ENCODE measurements at regions not wholly inside any gene's neighbourhood (a gene's known extent, or its start where the extent isn't known, plus 50 kb on each side); places are given as distances from the start of the nearest gene placed in this dataset.

GRCh38 chr7:41257660-41258059 lies 445.2 kb downstream of the INHBA start:
- intact Hi-C loops (cut with DNase I): no loop called here
- Histone ChIP-seq H3K4me1 (no peaks in the 10 kb centered on the region), H3K4me3 (no peak overlapping the region), H3K36me3 (no peaks in the 10 kb centered on the region), H3K27ac (no peak overlapping the region), H3K9me3 (no peaks in the 10 kb centered on the region), H3K27me3 (no peaks in the 10 kb centered on the region)
- no peak for TF ChIP-seq CTCF (IDR thresholded peaks at IDR 0.05)
- TF ChIP-seq POLR2A (IDR thresholded peaks at IDR 0.05): no peak
- ATAC-seq (no peak), DNase-seq (no peak)
- 50% methylated on average over 3 of the region's 4 CpGs for WGBS (ENCODE audit: insufficient coverage, low coverage, low lambda C conversion rate, missing lambda C conversion rate)

GRCh38 chr7:41256186-41256945 lies 446.5 kb downstream of the INHBA start:
- Histone ChIP-seq H3K27ac (no peak overlapping the region), H3K36me3 (no peaks in the 10 kb centered on the region), H3K9me3 (no peaks in the 10 kb centered on the region), H3K4me1 (no peaks in the 10 kb centered on the region), H3K4me3 (no peak overlapping the region), H3K27me3 (no peaks in the 10 kb centered on the region)
- TF ChIP-seq CTCF (IDR thresholded peaks at IDR 0.05): no peak
- no peak for TF ChIP-seq POLR2A (IDR thresholded peaks at IDR 0.05)
- WGBS (ENCODE audit: insufficient coverage, low coverage, low lambda C conversion rate, missing lambda C conversion rate): 64% methylated on average over 5 of the region's 5 CpGs
- no peak for ATAC-seq
- no peak for DNase-seq
- intact Hi-C loops (cut with DNase I): no loop called here

- intact Hi-C loops (cut with DNase I): no loop called here
- ATAC-seq (no peak), DNase-seq (no peak)
- Histone ChIP-seq H3K27me3 (no peaks in the 10 kb centered on the region), H3K4me1 (no peaks in the 10 kb centered on the region), H3K4me3 (no peak overlapping the region), H3K27ac (no peak overlapping the region), H3K9me3 (no peaks in the 10 kb centered on the region), H3K36me3 (no peaks in the 10 kb centered on the region)
- WGBS (ENCODE audit: insufficient coverage, low coverage, low lambda C conversion rate, missing lambda C conversion rate): 63% methylated on average over 2 of the region's 2 CpGs
- TF ChIP-seq POLR2A (IDR thresholded peaks at IDR 0.05) (no peak), CTCF (IDR thresholded peaks at IDR 0.05) (no peak)
Measured at GRCh38 chr7:41255716-41256115, 447.2 kb downstream of the INHBA start.

- Histone ChIP-seq H3K4me3 (no peak overlapping the region), H3K27ac (no peak overlapping the region), H3K4me1 (no peaks in the 10 kb centered on the region), H3K27me3 (no peaks in the 10 kb centered on the region), H3K36me3 (no peaks in the 10 kb centered on the region), H3K9me3 (no peaks in the 10 kb centered on the region)
- DNase-seq: no peak
- WGBS (ENCODE audit: insufficient coverage, low coverage, low lambda C conversion rate, missing lambda C conversion rate): 76% methylated on average over 3 of the region's 3 CpGs
- no peak for TF ChIP-seq CTCF (IDR thresholded peaks at IDR 0.05)
- no peak for TF ChIP-seq POLR2A (IDR thresholded peaks at IDR 0.05)
- no peak for ATAC-seq
- intact Hi-C loops (cut with DNase I): no loop called here
Measured at GRCh38 chr7:41255113-41255512, 447.8 kb downstream of the INHBA start.

All from right lobe of liver (tissue), 6 donors.